ENCODE measurements at regions not wholly inside any gene's neighbourhood (a gene's known extent, or its start where the extent isn't known, plus 50 kb on each side); places are given as distances from the start of the nearest gene placed in this dataset.

DNA sequence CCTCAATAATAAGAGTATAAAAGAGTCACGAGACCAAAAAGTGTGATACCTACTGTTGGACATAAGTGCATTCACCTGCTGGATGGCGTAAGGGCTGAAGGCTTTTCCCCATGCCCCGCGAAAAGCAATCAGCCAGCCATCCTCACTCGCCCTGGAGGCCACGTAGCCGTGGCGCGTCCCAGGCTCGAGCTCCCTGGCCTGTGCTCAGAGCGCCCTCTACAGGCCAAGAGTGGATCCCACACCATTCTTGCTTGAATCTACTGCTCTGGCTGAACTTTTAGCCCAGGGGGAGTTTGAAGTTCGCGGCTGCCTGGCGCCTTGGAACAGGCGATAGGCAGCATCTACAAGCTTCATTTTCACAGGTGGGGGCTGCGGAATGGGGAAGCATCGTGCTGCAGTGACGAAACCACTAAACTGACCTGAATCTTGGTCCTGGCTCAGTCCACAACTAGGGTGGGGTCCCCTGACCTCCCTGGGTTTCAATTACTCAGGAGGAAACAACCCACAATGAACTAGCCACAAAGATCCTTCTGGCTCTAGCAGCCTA lies 70.3 kb upstream of the SERBP1 start:
- no peak overlapping the region for H3K27ac ChIP-seq (ENCODE audit: low read depth, low read length)
- H3K79me1 ChIP-seq (ENCODE audit: low read depth, low read length) = no peaks in the 10 kb centered on the region
- no peak overlapping the region for H2AK5ac ChIP-seq (ENCODE audit: low read depth, low read length)
- H3K9ac ChIP-seq (replicated peaks in 1 of 4; ENCODE audit: extremely low read depth in 1 of 4, low read depth in 3 of 4, low read length in 3 of 4) = no peak overlapping the region
- FAIRE-seq (peak; percentile 95), DNase-seq (ENCODE audit: low read depth in 1 of 2, low spot score in 2 of 2) (peak; percentile 75 to 94)
- no peak overlapping the region for H2BK15ac ChIP-seq (ENCODE audit: low read length)
- no peak overlapping the region for H3K4ac ChIP-seq (replicated peaks; ENCODE audit: insufficient read length, low read depth, low read length)
- H3K4me2 ChIP-seq (ENCODE audit: insufficient read depth in 1 of 2, low read depth in 2 of 2, low read length in 2 of 2) = peak overlapping the region in 1 of 2 experiments; percentile 56; a peak in 3 of 4 replicates
- H2BK20ac ChIP-seq (ENCODE audit: low read length) = no peak overlapping the region
- H2AFZ ChIP-seq (ENCODE audit: low read length) = no peak overlapping the region
- peaks cover 0 to 3% (median 1%) of the 10 kb centered on the region in 4 experiments; a peak in 2 of 7 replicates for H3K4me1 ChIP-seq (replicated peaks in 1 of 4; ENCODE audit: control insufficient read depth in 3 of 4, insufficient read depth in 4 of 4, low read length in 3 of 4)
- peak overlapping the region in 3 of 4 experiments; percentile 4 to 32 (median 30); a peak in 4 of 8 replicates for H3K4me3 ChIP-seq (ENCODE audit: extremely low read depth in 1 of 4, insufficient read depth in 2 of 4, low read depth in 3 of 4, low read length in 4 of 4)
- H3K36me3 ChIP-seq (ENCODE audit: control insufficient read depth in 2 of 4, insufficient read depth in 4 of 4, low read length in 3 of 4) = no peaks in the 10 kb centered on the region
- H4K91ac ChIP-seq (replicated peaks; ENCODE audit: insufficient read length, low read length) = no peak overlapping the region
- no peak overlapping the region for H3K23ac ChIP-seq (ENCODE audit: insufficient read length)
- H3K27me3 ChIP-seq (replicated peaks in 1 of 4; ENCODE audit: control insufficient read depth in 3 of 4, extremely low read depth in 1 of 4, insufficient read depth in 3 of 4, low read length in 3 of 4) = peaks cover 0 to 8% (median 7%) of the 10 kb centered on the region in 4 experiments; a peak in 6 of 7 replicates
- H3K14ac ChIP-seq (ENCODE audit: insufficient read length) = no peak overlapping the region
- H3K56ac ChIP-seq (replicated peaks; ENCODE audit: insufficient read length, low read depth, low read length) = no peak overlapping the region
- WGBS, 2 experiments (ENCODE audit: extremely low coverage in 1 of 2, insufficient coverage in 1 of 2, insufficient read length in 1 of 2, insufficient replicate concordance in 2 of 2, low coverage in 1 of 2, low lambda C conversion rate in 2 of 2, missing lambda C conversion rate in 1 of 2) = 12% methylated on average over 18 of the region's 18 CpGs; no CpG with 5 or more reads in 1 of the 2 experiments
- H3K23me2 ChIP-seq (ENCODE audit: low read depth, low read length) = no peaks in the 10 kb centered on the region
- no peaks in the 10 kb centered on the region for H3K79me2 ChIP-seq (ENCODE audit: control insufficient read depth in 1 of 2, insufficient read depth in 2 of 2, low read length in 2 of 2)
- H4K20me1 ChIP-seq (replicated peaks in 1 of 2; ENCODE audit: control insufficient read depth in 1 of 2, insufficient read depth in 2 of 2, low read length in 2 of 2) = no peaks in the 10 kb centered on the region
- no peak overlapping the region for H2BK12ac ChIP-seq (ENCODE audit: low read depth, low read length)
- H3K9me3 ChIP-seq (ENCODE audit: insufficient read depth in 2 of 2, low read depth in 1 of 2, low read length in 1 of 2) = no peaks in the 10 kb centered on the region
- no peak overlapping the region for H2BK5ac ChIP-seq (ENCODE audit: low read depth, low read length)
- no peak overlapping the region for H3K18ac ChIP-seq (ENCODE audit: extremely low read depth, low read length)
- no peak overlapping the region for H2BK120ac ChIP-seq (replicated peaks; ENCODE audit: low read depth, low read length)
- H4K8ac ChIP-seq (ENCODE audit: extremely low read depth, insufficient read depth, low read length) = no peak overlapping the region
- CTCF ChIA-PET (ENCODE audit: partially characterized antibody) = interaction anchor here (0.7 to 10.0 kb wide), 56 partner anchors 9 to 524 kb away, joined by 3 to 161 read pairs (median 4); partner anchors contain the start of gene SERBP1
- H4K5ac ChIP-seq (ENCODE audit: insufficient read length, low read depth, low read length) = no peak overlapping the region
- POLR2A ChIA-PET (ENCODE audit: partially characterized antibody) = interaction anchor here (0.8 to 4.8 kb wide), 6 partner anchors 70 to 153 kb away, joined by 3 to 41 read pairs (median 3); partner anchors contain the start of gene SERBP1
- peak in 1 of 2 experiments; percentile 69; a peak in 1 of 4 replicates for TF ChIP-seq SIN3A (conservative IDR thresholded peaks at IDR 0.05 in 1 of 2, IDR thresholded peaks at IDR 0.05 in 1 of 2; ENCODE audit: low read depth in 1 of 2, low read length in 2 of 2)
- TF ChIP-seq TEAD4 (IDR thresholded peaks at IDR 0.05; ENCODE audit: low read depth, low read length) = 0 out of 2 replicates have a peak, but pooled peaks have one; percentile 51
- TF ChIP-seq CBX5 (IDR thresholded peaks at IDR 0.05; ENCODE audit: low read depth, low read length) = no peak
- TF ChIP-seq MAX (IDR thresholded peaks at IDR 0.05) = peak; percentile 66
- TF ChIP-seq CTCF (IDR thresholded peaks at IDR 0.05; ENCODE audit: control extremely low read depth in 1 of 3, insufficient read depth in 1 of 3, low read depth in 1 of 3, low read length in 3 of 3) = peak; percentile 94 to 100 (median 98)
- no peak for TF ChIP-seq SP2 (IDR thresholded peaks at IDR 0.05; ENCODE audit: low read length)
- TF ChIP-seq CREB1 (IDR thresholded peaks at IDR 0.05) = peak; percentile 60
- peak; percentile 41; the same call in 1 of the 2 replicates for TF ChIP-seq JUND (IDR thresholded peaks at IDR 0.05; ENCODE audit: low read length)
- TF ChIP-seq CEBPB (IDR thresholded peaks at IDR 0.05; ENCODE audit: low read depth, low read length) = peak; percentile 36; the same call in 1 of the 2 replicates
- no peak for TF ChIP-seq EGR1 (IDR thresholded peaks at IDR 0.05; ENCODE audit: borderline replicate concordance, low read depth, low read length)
- TF ChIP-seq TBP (IDR thresholded peaks at IDR 0.05; ENCODE audit: low read depth, low read length) = peak; percentile 90

Measured in H1 (cell line).